ACC112 (cell line): ENCODE measurements at regions not wholly inside any gene's neighbourhood (a gene's known extent, or its start where the extent isn't known, plus 50 kb on each side); places are given as distances from the start of the nearest gene placed in this dataset.

ENCODE experiments used
- H2AFZ ChIP-seq: fragments of 200-600 bp; sonication (generic); one replicate; pipeline ENCODE4 v1.6.0; 2017; ENCODE audit warnings: antibody characterized with exemption, low read length; ENCODE audit not compliant: unreplicated experiment
- H3K27ac ChIP-seq: fragments of 200-600 bp; sonication (generic); 2 replicates; pipeline ENCODE4 v1.5.1; 2014; ENCODE audit warnings: low read depth, mild to moderate bottlenecking, antibody characterized with exemption, low read length, moderate library complexity
- H3K27me3 ChIP-seq: fragments of 200-600 bp; sonication (generic); 2 replicates; pipeline ENCODE4 v1.6.1; 2014; ENCODE audit warnings: mild to moderate bottlenecking, antibody characterized with exemption, low read length, moderate library complexity, mixed read lengths; ENCODE audit not compliant: insufficient read depth
- H3K36me3 ChIP-seq: fragments of 200-600 bp; sonication (generic); 2 replicates; pipeline ENCODE4 v1.6.1; 2016; ENCODE audit warnings: mild to moderate bottlenecking, antibody characterized with exemption, low read length, moderate library complexity, mixed read lengths; ENCODE audit not compliant: insufficient read depth
- H3K4me1 ChIP-seq: fragments of 200-600 bp; sonication (generic); one replicate; pipeline ENCODE4 v1.6.1; 2016; ENCODE audit warnings: low read length, mixed read lengths; ENCODE audit not compliant: insufficient read depth, unreplicated experiment, control insufficient read depth
- H3K4me3 ChIP-seq: fragments of 200-600 bp; sonication (generic); 2 replicates; pipeline ENCODE4 v1.5.1; 2014; ENCODE audit warnings: mild to moderate bottlenecking, low read depth, low read length
- H3K79me2 ChIP-seq: fragments of 200-600 bp; sonication (generic); one replicate; pipeline ENCODE4 v1.6.0; 2016; ENCODE audit warnings: low read length; ENCODE audit not compliant: control insufficient read depth, unreplicated experiment, insufficient read depth

GRCh38 chr17:13127921-13128602, 110.2 kb upstream of the ELAC2 start:
- Histone ChIP-seq H3K27ac (no peak overlapping the region), H3K79me2 (no peaks in the 10 kb centered on the region), H3K4me1 (no peaks in the 10 kb centered on the region), H3K27me3 (no peaks in the 10 kb centered on the region; the same call in none of the 2 replicates), H3K36me3 (no peaks in the 10 kb centered on the region), H3K4me3 (no peak overlapping the region), H2AFZ (no peak overlapping the region)

GRCh38 chr17:13120864-13121263, 103.0 kb upstream of the ELAC2 start:
- Histone ChIP-seq H3K4me1 (no peaks in the 10 kb centered on the region), H3K27me3 (peaks cover 16% of the 10 kb centered on the region), H3K27ac (no peak overlapping the region), H3K4me3 (no peak overlapping the region), H3K36me3 (no peaks in the 10 kb centered on the region), H3K79me2 (no peaks in the 10 kb centered on the region), H2AFZ (no peak overlapping the region)

DNA sequence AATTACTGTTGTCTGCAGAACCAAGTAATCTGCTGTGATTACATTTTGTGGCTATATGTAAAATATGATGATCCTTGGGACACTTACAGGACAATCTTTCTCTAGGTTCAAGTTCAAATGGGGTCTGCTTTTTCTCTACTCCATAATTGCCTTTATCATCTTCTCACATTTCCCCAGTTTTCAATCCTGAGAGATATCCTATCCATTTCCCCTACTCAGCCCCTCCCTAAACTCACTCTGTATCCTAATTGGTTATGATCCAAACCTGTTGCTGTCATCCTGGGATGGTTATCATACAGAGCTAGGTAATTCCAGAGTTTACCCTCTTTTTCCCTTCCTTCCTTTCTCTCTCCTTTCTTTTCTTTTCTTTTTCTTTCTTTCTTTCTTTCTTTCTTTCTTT, 100.5 kb upstream of the ELAC2 start:
- H2AFZ ChIP-seq = no peak overlapping the region
- no peak overlapping the region for H3K27ac ChIP-seq
- H3K27me3 ChIP-seq = peaks cover 27% of the 10 kb centered on the region
- no peaks in the 10 kb centered on the region for H3K36me3 ChIP-seq
- H3K4me1 ChIP-seq = no peaks in the 10 kb centered on the region
- no peak overlapping the region for H3K4me3 ChIP-seq
- H3K79me2 ChIP-seq = no peaks in the 10 kb centered on the region

DNA sequence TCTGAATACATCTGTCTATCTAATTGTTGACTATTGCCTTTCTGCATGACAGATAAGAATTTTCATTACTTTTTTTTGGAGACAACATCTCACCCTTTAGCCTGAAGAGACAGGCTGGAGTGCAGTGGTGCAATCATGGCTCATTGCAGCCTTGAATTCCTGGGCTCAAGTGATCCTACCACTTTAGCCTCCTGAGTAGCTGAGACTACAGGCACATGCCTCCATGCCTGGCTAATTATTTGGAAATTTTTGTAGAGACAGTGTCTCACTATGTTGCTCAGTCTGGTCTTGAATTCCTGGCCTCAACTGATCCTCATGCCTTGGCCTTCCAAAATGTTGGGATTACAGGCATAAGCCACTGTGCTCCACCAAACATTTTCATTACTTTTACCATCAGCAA, 99.8 kb upstream of the ELAC2 start:
- Histone ChIP-seq H3K79me2 (no peaks in the 10 kb centered on the region), H3K36me3 (no peaks in the 10 kb centered on the region), H3K27me3 (peaks cover 32% of the 10 kb centered on the region), H3K4me3 (no peak overlapping the region), H3K27ac (no peak overlapping the region), H3K4me1 (no peaks in the 10 kb centered on the region), H2AFZ (no peak overlapping the region)

DNA sequence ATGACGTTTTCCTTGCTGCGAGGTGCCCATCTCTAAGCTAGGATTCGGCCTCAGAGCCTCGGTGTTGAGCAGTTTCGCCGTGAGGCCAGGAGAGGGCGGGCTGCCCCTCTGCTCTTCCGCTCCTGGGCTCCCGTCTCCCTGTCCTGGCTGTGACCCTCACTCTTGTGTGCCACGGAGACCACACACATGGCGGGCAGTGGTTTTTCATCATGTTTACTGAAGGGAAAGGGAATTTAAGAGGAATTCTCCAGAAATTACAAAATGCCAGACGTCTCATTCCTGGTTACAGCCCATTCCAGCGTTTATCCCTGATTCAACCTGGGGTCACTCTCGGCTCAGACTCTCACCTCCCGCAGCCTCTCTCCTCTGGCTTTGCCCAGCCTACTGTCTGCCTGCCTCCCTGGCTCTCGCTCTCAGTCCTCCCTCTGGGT, 96.8 kb upstream of the ELAC2 start:
- H3K27ac ChIP-seq = no peak overlapping the region
- no peak overlapping the region; the same call in 1 of the 2 replicates for H3K4me3 ChIP-seq
- peaks cover 28% of the 10 kb centered on the region for H3K27me3 ChIP-seq
- H3K36me3 ChIP-seq = no peaks in the 10 kb centered on the region
- H2AFZ ChIP-seq = no peak overlapping the region
- H3K4me1 ChIP-seq = no peaks in the 10 kb centered on the region
- no peaks in the 10 kb centered on the region for H3K79me2 ChIP-seq

- H3K36me3 ChIP-seq = no peaks in the 10 kb centered on the region
- no peaks in the 10 kb centered on the region for H3K79me2 ChIP-seq
- H3K4me3 ChIP-seq = no peak overlapping the region
- H3K27ac ChIP-seq = no peak overlapping the region
- peaks cover 28% of the 10 kb centered on the region for H3K27me3 ChIP-seq
- no peaks in the 10 kb centered on the region for H3K4me1 ChIP-seq
- H2AFZ ChIP-seq = no peak overlapping the region
These were observed 96.1 kb upstream of the ELAC2 start for GRCh38 chr17:13113821-13114525.

DNA sequence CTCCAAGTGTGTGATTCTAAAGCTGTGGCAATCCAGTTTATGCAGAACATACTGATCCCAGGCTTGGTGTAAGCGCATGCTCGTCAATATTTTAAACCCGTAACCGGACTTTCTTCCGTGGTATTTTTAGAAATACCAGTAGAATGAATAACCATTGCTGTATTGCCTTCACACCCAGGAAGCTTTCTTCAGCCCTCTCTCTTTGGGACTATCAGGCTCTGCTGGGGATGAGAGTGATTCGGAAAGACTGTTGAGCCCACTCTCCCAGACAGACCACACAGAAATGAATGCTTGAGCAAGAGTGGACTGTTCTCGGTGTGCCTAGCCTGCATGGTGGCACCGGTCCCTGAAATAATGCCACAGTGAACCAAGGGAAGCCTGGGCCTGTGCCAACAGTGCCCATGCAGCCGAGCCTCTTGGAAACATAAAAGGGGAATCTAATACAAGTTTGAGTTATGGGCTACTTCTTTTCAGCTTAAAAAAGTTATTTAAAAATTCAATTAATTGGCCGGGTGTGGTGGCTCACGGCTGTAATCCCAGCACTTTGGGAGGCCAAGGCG, 89.9 kb upstream of the ELAC2 start:
- Histone ChIP-seq H3K4me1 (no peaks in the 10 kb centered on the region), H2AFZ (no peak overlapping the region), H3K27me3 (peaks cover 6% of the 10 kb centered on the region), H3K27ac (no peak overlapping the region), H3K4me3 (no peak overlapping the region), H3K79me2 (no peaks in the 10 kb centered on the region), H3K36me3 (no peaks in the 10 kb centered on the region)

DNA sequence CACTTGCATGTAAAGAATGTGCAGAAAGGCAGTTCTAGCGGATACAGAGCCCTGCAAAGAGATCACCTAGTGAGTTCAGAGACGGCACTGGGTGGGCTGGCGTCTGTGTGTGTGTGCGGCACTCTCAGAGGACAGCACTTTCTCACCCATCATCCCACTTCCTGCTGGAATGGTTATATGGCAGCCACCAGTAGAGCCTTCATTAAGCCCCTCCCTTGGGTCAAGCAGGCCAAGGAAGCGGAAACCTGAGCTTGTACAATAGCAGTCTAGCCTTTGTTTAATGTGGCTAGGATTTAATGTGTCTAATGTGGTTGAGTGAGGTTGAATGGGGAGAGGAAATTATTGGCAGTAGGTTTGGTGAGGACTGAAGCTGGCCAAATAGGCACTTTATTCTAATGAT, 88.3 kb upstream of the ELAC2 start:
- Histone ChIP-seq H3K4me1 (no peaks in the 10 kb centered on the region), H3K4me3 (no peak overlapping the region), H3K27me3 (no peaks in the 10 kb centered on the region; the same call in 1 of the 2 replicates), H3K36me3 (no peaks in the 10 kb centered on the region), H2AFZ (no peak overlapping the region), H3K79me2 (no peaks in the 10 kb centered on the region), H3K27ac (no peak overlapping the region)

- no peaks in the 10 kb centered on the region for H3K4me1 ChIP-seq
- no peak overlapping the region for H3K27ac ChIP-seq
- no peak overlapping the region for H2AFZ ChIP-seq
- no peak overlapping the region for H3K4me3 ChIP-seq
- no peaks in the 10 kb centered on the region for H3K79me2 ChIP-seq
- no peaks in the 10 kb centered on the region for H3K36me3 ChIP-seq
- peaks cover 8% of the 10 kb centered on the region; the same call in 1 of the 2 replicates for H3K27me3 ChIP-seq
These were observed 86.7 kb upstream of the ELAC2 start for GRCh38 chr17:13104576-13104975.

- Histone ChIP-seq H3K79me2 (no peaks in the 10 kb centered on the region), H3K4me3 (no peak overlapping the region), H2AFZ (no peak overlapping the region), H3K4me1 (no peaks in the 10 kb centered on the region), H3K27me3 (peaks cover 8% of the 10 kb centered on the region; the same call in 1 of the 2 replicates), H3K36me3 (no peaks in the 10 kb centered on the region), H3K27ac (no peak overlapping the region)
These were observed 84.7 kb upstream of the ELAC2 start for GRCh38 chr17:13102477-13102876.

- Histone ChIP-seq H3K36me3 (no peaks in the 10 kb centered on the region), H3K27ac (no peak overlapping the region), H2AFZ (no peak overlapping the region), H3K4me1 (no peaks in the 10 kb centered on the region), H3K27me3 (peaks cover 8% of the 10 kb centered on the region; the same call in 1 of the 2 replicates), H3K4me3 (no peak overlapping the region), H3K79me2 (no peaks in the 10 kb centered on the region)
These were observed 82.1 kb upstream of the ELAC2 start for GRCh38 chr17:13099926-13100325.
